Esophagus muscularis mucosa (tissue), 2 donors: ENCODE measurements at regions not wholly inside any gene's neighbourhood (a gene's known extent, or its start where the extent isn't known, plus 50 kb on each side); places are given as distances from the start of the nearest gene placed in this dataset.

ENCODE experiments used
- POLR2A ChIP-seq: fragments of 450-650 bp; IDR thresholded peaks from one replicate; pipeline ENCODE4 v1.6.1; 2017; ENCODE audit warnings: antibody characterized with exemption, moderate library complexity, mild to moderate bottlenecking, low read depth
- POLR2AphosphoS5 ChIP-seq, 2 donors: sonication (generic); formaldehyde crosslinking; IDR thresholded peaks; one replicate each; pipeline ENCODE4 v1.6.1; 2017; ENCODE audit warnings: antibody characterized with exemption in 2 of 2

DNA sequence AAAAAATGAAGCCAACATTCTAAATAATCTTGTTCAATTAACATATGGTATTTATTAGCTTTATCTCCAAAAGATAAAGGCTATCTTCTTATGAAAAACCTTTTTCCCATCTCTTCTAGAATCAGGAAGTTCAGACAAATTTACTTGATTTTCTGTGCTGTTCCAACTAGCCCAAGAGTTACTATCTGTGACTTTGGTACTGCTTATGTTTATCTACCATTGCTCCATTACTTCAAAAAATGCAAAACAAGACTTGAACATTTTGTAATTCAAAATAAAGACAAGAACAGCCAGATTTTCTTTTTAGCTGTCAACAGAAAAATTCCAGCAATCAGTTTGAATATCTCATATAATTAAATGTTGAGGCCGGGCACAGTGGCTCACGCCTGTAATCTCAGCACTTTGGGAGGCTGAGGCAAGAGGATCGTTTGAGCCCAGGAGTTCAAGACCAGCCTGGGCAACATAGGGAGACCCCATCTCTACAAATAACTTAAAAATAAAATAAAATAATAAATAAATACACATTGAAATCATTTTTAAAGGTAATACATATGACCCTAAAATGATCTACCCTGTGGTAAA, 188.5 kb downstream of the LTN1 start:
- no peak for TF ChIP-seq POLR2A
- no peak for TF ChIP-seq POLR2AphosphoS5 (IDR thresholded peaks at IDR 0.05)
